BE2C (cell line): ENCODE measurements at regions not wholly inside any gene's neighbourhood (a gene's known extent, or its start where the extent isn't known, plus 50 kb on each side); places are given as distances from the start of the nearest gene placed in this dataset.

ENCODE experiments used
- DNase-seq: peaks from one replicate; pipeline ENCODE4 v3.0.0-alpha.2; 2020
- H3K27me3 ChIP-seq: fragments of 250-450 bp; sonication (Bioruptor Pico); 2 replicates; pipeline ENCODE4 v1.5.1; 2020; ENCODE audit warnings: mild to moderate bottlenecking
- H3K36me3 ChIP-seq: fragments of 250-450 bp; sonication (Bioruptor Pico); 2 replicates; pipeline ENCODE4 v1.5.1; 2020; ENCODE audit warnings: mild to moderate bottlenecking
- H3K4me1 ChIP-seq: fragments of 250-450 bp; sonication (Bioruptor Pico); 2 replicates; pipeline ENCODE4 v1.5.1; 2020
- H3K4me3 ChIP-seq: 2 replicates; pipeline ENCODE4 v1.5.1; 2011; ENCODE audit warnings: low read depth, low read length
- H3K9me3 ChIP-seq: fragments of 250-450 bp; sonication (Bioruptor Pico); 2 replicates; pipeline ENCODE4 v1.5.1; 2020
- CTCF ChIP-seq: IDR thresholded peaks from 2 replicates; pipeline ENCODE4 v1.5.1; 2012; ENCODE audit warnings: mild to moderate bottlenecking, low read depth, low read length

- H3K36me3 ChIP-seq: no peaks in the 10 kb centered on the region
- H3K4me3 ChIP-seq: no peak overlapping the region
- no peaks in the 10 kb centered on the region for H3K4me1 ChIP-seq
- no peak for DNase-seq
- H3K27me3 ChIP-seq: no peaks in the 10 kb centered on the region
- no peaks in the 10 kb centered on the region for H3K9me3 ChIP-seq
- TF ChIP-seq CTCF: no peak
Measured at GRCh38 chr11:45056529-45056928, 89.9 kb upstream of the PRDM11 start.

DNA sequence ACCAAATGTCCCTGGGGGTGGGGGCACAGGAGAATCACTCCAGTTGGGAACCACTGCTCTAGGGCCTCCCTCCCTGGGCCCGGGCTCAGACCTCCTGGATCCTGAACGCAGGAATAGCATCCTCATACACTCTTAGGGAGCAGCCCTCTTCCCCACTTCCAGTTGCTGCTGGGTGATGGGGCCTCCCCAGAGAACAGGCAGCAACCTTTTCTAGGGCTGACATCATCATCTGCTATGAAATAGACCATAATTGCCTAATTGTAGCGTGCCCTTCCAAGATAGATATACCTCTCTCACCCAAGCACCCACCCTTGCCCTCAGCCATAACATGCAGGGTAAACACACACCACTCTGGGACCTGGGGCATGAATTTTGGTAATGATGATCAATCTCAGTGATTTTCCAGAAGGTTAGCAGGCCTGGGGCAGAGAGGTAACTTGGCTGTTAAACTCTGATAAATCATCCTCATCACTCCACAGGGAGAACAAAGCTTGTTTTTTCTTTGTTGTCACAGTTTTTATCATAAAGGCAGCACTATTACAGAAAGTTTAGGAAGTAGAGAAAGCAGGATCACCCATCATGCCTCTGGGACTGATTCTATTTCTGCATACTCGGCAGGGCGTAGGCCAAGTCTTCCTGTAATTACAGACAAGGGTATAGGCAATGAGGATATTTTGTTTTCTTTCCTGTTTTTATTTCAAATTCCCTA, 88.3 kb upstream of the PRDM11 start:
- no peaks in the 10 kb centered on the region for H3K27me3 ChIP-seq
- no peaks in the 10 kb centered on the region for H3K4me1 ChIP-seq
- DNase-seq: no peak
- H3K4me3 ChIP-seq: no peak overlapping the region
- no peaks in the 10 kb centered on the region for H3K36me3 ChIP-seq
- H3K9me3 ChIP-seq: no peaks in the 10 kb centered on the region
- no peak for TF ChIP-seq CTCF

DNA sequence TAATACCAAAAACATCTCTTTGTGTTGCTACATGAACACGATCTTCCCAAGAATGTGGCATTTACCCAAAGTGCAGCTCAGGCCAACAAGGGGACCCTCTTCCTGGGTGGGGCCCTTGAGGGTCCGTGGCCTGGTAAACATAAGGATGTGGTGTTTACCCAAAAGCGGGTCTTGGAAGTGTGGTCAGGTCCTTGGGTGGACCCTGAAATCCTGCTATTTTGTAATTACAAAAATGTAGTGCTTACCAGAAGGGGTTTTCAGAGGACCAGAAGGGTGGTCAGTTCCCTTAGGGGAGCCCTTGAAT, 87.8 kb upstream of the PRDM11 start:
- H3K4me1 ChIP-seq: no peaks in the 10 kb centered on the region
- no peaks in the 10 kb centered on the region for H3K9me3 ChIP-seq
- no peak for DNase-seq
- no peaks in the 10 kb centered on the region for H3K36me3 ChIP-seq
- no peak overlapping the region for H3K4me3 ChIP-seq
- no peaks in the 10 kb centered on the region for H3K27me3 ChIP-seq
- TF ChIP-seq CTCF: no peak

DNA sequence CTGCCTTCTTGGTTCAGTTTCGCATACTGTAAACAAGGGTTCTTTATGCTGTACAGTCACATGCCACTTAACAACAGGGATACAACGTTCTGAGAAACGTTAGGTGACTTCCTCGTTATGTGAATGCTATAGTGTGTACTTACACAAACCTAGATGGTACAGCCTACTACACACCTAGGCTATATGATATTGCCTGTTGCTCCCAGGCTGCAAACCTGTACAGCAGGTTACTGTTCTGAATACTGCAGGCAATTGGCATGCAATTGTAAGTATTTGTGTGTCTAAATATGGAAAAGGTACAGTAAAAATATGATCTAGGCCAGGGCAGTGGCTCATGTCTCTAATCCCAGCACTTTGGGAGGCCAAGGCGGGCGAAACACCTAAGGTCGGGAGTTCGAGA, 85.7 kb upstream of the PRDM11 start:
- no peaks in the 10 kb centered on the region for H3K4me1 ChIP-seq
- no peak overlapping the region for H3K4me3 ChIP-seq
- no peak for TF ChIP-seq CTCF
- no peaks in the 10 kb centered on the region for H3K27me3 ChIP-seq
- H3K36me3 ChIP-seq: no peaks in the 10 kb centered on the region
- no peak for DNase-seq
- H3K9me3 ChIP-seq: no peaks in the 10 kb centered on the region

DNA sequence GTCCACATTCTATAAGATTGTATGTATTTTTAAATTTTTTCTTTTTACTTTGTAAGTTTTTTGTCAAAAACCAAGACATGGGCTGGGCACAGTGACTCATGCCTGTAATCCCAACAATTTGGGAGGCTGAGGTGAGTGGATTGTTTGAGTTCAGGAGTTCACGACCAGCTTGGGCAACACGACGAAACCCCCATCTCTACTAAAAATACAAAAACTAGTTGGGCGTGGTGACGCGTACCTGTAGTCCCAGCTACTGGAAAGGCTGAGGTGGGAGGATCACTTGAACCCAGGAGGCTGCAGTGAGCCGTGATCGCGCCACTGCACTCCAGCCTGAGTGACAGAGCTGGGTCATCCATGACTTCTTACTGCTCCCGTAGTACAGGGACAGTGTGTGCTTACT, 84.8 kb upstream of the PRDM11 start:
- Histone ChIP-seq H3K9me3 (no peaks in the 10 kb centered on the region), H3K36me3 (no peaks in the 10 kb centered on the region), H3K4me3 (no peak overlapping the region), H3K4me1 (no peaks in the 10 kb centered on the region), H3K27me3 (no peaks in the 10 kb centered on the region)
- no peak for DNase-seq
- TF ChIP-seq CTCF: no peak

DNA sequence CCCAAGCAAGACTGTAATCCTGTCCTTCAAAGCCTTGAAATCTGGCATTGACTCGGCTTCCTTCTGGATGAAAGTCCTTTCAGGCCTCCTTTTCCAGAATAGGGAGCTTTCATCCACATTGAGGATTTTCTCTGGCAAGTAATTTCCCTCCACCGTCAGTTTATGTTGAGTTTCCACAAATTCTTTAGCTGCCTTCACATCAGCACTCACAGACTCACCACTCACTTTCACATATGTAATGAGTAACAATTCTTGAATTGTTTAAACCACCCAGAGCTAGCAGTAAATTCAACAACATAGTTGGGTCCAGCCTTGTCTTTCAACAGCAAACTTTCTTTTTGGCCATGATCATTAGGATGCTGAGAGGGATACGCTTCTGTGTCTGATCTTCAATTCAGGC, 84.3 kb upstream of the PRDM11 start:
- no peaks in the 10 kb centered on the region for H3K4me1 ChIP-seq
- no peak for DNase-seq
- no peaks in the 10 kb centered on the region for H3K9me3 ChIP-seq
- H3K36me3 ChIP-seq: no peaks in the 10 kb centered on the region
- no peak for TF ChIP-seq CTCF
- H3K27me3 ChIP-seq: no peaks in the 10 kb centered on the region
- no peak overlapping the region for H3K4me3 ChIP-seq
